ENCODE measurements at regions not wholly inside any gene's neighbourhood (a gene's known extent, or its start where the extent isn't known, plus 50 kb on each side); places are given as distances from the start of the nearest gene placed in this dataset.

- no peak for TF ChIP-seq PRDM15 (CRISPR knock-in tag; IDR thresholded peaks at IDR 0.05)
- TF ChIP-seq HDAC2 (IDR thresholded peaks at IDR 0.05) = no peak
Measured at GRCh38 chr5:166786889-166787288, 1504.6 kb upstream of the WWC1 start (continued).

GRCh38 chr5:166788050-166788449 is 1503.4 kb upstream of the WWC1 start:
- H3K36me3 ChIP-seq (ENCODE audit: control insufficient read depth in 2 of 2, insufficient read depth in 2 of 2, low read length in 1 of 2) = no peaks in the 10 kb centered on the region
- H3K4me1 ChIP-seq (ENCODE audit: control insufficient read depth, insufficient read depth, low read length) = no peaks in the 10 kb centered on the region
- 0% methylated on average over 1 of the region's 1 CpG for WGBS (ENCODE audit: insufficient coverage, insufficient replicate concordance, low lambda C conversion rate, missing lambda C conversion rate)
- H3K4me2 ChIP-seq (ENCODE audit: control insufficient read depth, insufficient read depth) = no peak overlapping the region
- RAD21 ChIA-PET (ENCODE audit: unreplicated experiment) = no interaction called here
- intact Hi-C loops (cut with micrococcal nuclease; ENCODE audit: unreplicated experiment) (no loop called here), in situ Hi-C loops (cut with MboI) (no loop called here)
- no TSS peak for BruUV-seq (replicated peaks)
- CTCF ChIA-PET = no interaction called here
- no peak for DNase-seq (ENCODE audit: low read depth, low spot score)
- H3K9ac ChIP-seq (ENCODE audit: control insufficient read depth, insufficient read depth, low read length) = no peak overlapping the region
- H3K79me2 ChIP-seq (ENCODE audit: control insufficient read depth, insufficient read depth, low read length) = no peaks in the 10 kb centered on the region
- FAIRE-seq = no peak
- H3K27me3 ChIP-seq (replicated peaks in 1 of 2; ENCODE audit: control insufficient read depth in 2 of 2, insufficient read depth in 2 of 2, low read length in 1 of 2) = no peaks in the 10 kb centered on the region
- no peak overlapping the region for H3K27ac ChIP-seq (ENCODE audit: control insufficient read depth, insufficient read depth)
- no peak overlapping the region for H3K4me3 ChIP-seq
- no peak for ATAC-seq
- H3K9me3 ChIP-seq (replicated peaks; ENCODE audit: control insufficient read depth, insufficient read depth, low read length) = no peaks in the 10 kb centered on the region; the same call in 2 of the 3 replicates
- no peak overlapping the region for H2AFZ ChIP-seq (ENCODE audit: control insufficient read depth, low read depth, low read length)
- SMC1A ChIA-PET (ENCODE audit: uncharacterized antibody, unreplicated experiment) = interaction anchor here (1.4 kb wide), 1 partner anchor 8 kb away, joined by 5 read pairs; no protein-coding TSS in a partner anchor
- H4K20me1 ChIP-seq (ENCODE audit: control insufficient read depth, insufficient read depth) = no peaks in the 10 kb centered on the region
- POLR2A ChIA-PET = no interaction called here
- no peak for TF ChIP-seq ZBED1 (IDR thresholded peaks at IDR 0.05; ENCODE audit: borderline replicate concordance)
- no peak for TF ChIP-seq HDGF (IDR thresholded peaks at IDR 0.05)
- no peak for TF ChIP-seq EGR1 (IDR thresholded peaks at IDR 0.05; ENCODE audit: borderline replicate concordance in 1 of 2, low read depth in 2 of 2, low read length in 2 of 2)
- no peak for TF ChIP-seq SIN3A (IDR thresholded peaks at IDR 0.05; ENCODE audit: low read depth, low read length)
- no peak for TF ChIP-seq MAX (IDR thresholded peaks at IDR 0.05; ENCODE audit: low read depth, low read length)
- no peak for TF ChIP-seq MXI1 (IDR thresholded peaks at IDR 0.05; ENCODE audit: low read depth, low read length)
- no peak for TF ChIP-seq GATAD2B (conservative IDR thresholded peaks at IDR 0.05; ENCODE audit: low read depth)
- TF ChIP-seq SUZ12 (IDR thresholded peaks at IDR 0.05; ENCODE audit: unreplicated experiment) = no peak
- TF ChIP-seq E4F1 (IDR thresholded peaks at IDR 0.05; ENCODE audit: borderline replicate concordance, partially characterized antibody) = no peak
- no peak for TF ChIP-seq SIX5 (IDR thresholded peaks at IDR 0.05; ENCODE audit: low read depth, low read length, severe bottlenecking)
- no peak for TF ChIP-seq CEBPZ (IDR thresholded peaks at IDR 0.05; ENCODE audit: low read depth, low read length)
- no peak for TF ChIP-seq NRF1 (conservative IDR thresholded peaks at IDR 0.05; ENCODE audit: low read depth, low read length)
- TF ChIP-seq NR2C1 (IDR thresholded peaks at IDR 0.05) = no peak

Measured in GM12878 (cell line).